Activated CD8-positive, alpha-beta memory T cell treated with anti-CD3 and anti-CD28 coated beads, Interleukin-2, amount 50 U/mL, for 1 hour (primary cell): ENCODE measurements at regions not wholly inside any gene's neighbourhood (a gene's known extent, or its start where the extent isn't known, plus 50 kb on each side); places are given as distances from the start of the nearest gene placed in this dataset.
"Not testable (repeated sequence)": the region's sequence is repeated elsewhere in the genome, so short reads cannot be mapped to it uniquely, and the experiment has no call there.

Experiments
- DNase-seq: peaks from one replicate; pipeline ENCODE4 v3.0.0-alpha.2; 2020; ENCODE audit errors: extremely low read depth

DNA sequence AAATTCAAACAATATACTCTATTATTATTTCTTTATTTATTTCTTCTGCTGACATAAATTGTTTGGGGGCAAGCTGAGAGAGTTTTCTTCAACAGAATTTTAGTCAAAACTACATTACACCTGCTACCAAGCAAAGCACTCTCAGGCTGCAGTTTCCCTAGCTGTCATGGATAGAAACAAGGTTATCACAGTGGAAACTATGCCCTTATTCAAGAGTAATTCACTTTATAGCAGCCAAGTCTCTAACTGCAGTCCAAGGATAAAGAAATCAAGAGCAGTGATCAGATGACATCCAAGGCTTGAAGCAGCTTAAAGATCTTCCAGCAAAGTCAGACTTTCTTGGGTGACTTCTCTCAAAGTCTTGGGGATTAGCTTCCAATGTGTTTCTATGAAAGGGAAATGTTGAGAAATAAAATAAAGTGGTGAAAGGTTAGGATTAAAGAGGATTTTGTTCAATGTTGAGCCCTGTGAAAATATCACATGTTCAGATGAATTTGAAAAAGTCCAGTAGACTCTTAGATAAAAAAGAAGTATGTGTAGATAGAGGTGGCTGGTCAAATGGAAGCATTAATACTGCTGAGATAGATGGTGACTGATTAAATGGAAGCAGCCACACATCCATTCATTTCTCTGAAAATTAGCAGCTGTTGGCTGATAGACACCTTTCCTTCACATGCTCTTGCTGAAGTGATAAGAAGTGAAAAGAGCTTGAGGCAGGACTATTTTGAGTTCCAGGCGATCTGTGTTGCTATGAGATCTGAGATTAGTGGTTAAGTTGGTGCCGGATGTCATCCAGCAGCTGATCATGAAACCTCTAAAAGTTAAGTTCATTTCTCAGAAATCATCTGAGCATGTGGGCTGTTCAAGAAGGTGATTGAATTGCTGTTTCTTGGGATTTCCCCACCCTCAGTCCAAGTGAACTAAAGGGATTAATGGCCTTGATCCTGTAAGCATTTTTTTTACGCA, 257.8 kb upstream of the BTG1 start:
- peak; percentile 30 for DNase-seq

DNA sequence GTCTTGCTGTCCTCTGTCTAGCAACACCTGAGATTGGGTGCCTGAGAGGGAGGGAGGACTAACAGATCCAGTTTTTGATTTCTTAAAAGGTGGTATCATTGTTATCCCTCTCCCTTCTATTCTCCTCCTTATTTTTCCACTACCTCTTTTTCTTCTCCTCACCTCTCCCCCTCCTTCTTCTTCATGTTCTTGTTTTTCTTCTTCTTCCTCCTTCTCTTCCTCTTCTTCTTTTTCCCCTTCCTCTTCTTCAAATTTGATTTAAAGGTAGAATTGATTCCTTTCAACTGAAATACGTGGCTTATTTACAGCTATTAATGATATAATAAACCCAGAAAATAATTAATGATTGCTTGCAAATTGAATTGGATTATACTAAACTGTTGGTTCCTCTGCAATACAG, 256.8 kb upstream of the BTG1 start:
- no peak for DNase-seq

DNA sequence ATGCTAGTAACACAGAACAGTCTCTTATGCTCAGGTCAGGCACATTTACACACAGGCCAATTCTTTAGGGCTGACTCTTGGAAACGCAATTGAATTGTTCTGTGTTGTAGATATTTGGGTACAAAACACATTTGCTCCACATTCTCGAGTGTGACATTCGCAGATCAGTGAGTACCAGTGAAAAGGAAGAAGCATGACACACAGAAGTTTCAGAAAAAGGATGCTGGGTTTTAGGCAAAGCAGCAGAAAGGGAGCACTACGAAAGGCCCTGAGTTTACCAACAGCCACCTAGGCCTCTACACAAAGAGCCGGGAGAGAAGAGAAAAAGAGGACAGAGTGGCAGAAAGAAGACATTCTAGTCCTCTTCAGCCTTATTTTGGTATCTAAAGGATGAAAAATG, 254.4 kb upstream of the BTG1 start:
- DNase-seq = no peak

DNA sequence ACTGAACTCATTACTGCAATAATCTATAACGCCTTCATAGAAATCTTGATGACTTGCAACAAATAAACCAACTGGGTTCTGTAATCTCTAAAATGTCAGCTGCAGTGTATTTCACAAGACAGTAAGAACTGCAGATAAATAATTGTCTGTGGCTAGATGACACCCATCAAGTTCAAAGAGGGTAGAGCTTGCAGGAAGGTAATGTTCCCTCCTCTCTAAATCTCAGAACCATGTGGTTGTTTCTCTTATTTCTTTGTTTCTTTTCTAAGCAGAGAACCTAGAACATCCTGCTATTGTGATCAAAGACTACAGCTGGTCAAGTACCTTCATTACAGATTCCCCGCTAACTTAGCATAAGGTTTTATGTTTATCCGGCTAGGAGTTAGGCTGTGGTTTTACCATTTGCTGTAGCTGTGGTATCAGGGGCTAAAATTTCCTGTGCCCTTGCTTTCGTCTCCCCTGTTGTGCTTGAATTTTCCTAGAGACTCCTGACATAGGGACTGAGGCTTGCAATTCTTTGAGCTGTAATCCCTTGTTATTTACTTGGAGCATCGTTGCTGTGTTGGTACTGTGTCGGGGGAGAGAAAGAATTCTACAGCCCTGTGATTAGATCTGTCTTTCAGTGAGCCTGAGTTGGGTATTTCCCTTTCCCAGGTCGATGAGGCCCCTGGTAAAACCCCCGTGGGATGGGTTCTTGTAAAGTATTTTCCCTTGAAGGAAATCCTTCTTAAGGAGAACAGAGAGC, 253.1 kb upstream of the BTG1 start:
- no peak for DNase-seq

DNA sequence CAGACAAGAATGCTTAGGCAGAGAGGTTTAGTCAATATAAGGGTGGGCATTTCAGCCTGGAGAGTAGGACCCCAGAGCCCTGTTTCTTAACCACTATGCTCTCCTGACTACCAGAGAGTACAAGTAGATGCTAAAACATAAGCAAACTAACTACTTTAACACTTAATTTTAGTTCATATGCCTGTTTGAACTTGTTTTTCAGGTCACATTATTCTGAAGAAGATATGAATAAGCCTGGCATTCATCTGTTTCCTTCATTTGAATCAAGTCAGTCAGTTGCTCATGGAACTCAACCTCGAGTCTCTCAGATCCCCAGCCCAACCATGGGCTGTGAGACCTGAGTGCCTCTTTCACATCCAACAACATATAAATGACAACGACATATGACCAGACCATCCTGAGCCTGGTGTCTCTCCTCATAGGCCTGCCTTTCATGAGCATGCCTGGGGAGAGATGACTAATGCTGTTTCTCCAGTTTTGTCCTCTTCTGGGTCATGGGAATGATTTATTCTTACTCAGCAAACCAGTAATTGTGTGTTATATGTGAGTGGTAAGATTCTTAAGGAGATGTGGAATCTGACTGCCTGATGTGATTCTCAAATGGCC, 251.1 kb upstream of the BTG1 start:
- DNase-seq = no peak

DNA sequence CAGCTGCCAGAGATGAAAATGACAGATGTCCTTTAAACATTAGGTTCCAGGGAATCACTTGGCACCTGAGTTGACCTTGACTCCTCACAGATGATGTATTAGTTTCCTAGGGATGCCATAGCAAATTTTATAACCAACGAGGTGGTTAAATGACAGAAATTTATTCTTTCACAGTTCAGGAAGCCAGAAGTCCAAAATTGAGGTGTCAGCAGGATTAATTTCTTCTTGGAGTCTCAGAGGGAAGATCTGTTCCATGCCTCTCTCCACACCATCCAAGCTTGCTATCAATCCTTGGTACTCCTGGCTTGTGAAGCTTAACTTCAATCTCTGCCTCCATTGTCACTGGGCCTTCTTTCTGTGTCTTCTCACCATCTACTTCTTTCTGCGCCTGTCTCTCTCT, 249.7 kb upstream of the BTG1 start:
- no peak for DNase-seq

DNA sequence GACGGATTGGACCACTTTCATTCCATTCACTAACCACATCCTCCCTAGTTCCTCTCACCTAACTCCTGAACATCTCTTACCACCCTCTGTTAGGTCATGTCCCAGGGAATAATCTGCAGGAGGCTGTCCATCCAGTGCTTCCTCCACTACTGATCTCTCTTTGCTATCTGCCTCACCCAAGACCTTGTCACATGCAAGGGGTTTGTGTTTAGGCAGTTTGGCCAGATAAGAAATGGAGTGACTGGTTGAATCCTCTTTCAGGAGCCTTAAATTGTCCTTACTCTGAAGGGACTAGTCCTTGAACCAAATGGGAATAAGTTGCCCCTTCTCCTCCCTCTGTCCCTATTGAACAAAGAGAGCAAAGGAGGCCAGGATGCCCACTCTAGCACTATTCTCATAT, 249.2 kb upstream of the BTG1 start:
- no peak for DNase-seq

DNA sequence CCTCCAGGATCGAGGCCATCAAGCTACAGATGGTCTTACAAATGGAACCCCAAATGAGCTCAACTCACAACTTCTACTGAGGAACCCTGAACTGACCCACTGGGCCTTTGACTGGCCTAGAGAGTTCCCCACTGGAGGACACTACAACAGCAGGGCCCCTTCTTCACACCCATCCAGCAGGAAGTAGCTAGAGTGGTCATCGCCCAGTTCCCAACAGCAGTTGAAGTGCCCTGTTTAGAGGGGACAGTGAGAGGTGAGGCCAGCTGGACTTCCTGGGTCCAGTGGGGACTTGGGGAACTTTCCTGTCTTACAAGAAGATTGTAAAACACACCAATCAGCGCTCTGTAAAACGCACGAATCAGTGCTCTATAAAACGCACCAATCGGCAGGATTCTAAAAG, 247.9 kb upstream of the BTG1 start:
- no peak for DNase-seq

DNA sequence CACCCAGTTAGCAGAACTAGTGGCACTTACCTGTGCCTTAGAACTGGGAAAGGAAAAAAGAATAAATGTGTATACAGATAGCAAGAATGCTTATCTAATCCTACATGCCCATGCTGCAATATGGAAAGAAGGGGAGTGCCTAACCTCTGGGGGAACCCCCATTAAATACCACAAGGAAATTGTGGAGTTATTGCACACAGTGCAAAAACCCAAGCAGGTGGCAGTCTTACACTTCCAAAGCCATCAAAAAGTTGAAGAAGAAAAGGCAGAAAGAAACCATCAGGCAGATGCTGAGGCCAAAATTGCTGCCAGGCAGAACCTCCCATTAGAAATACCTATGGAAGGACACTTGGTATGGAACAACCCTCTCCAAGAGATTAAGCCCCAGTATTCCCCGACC, 246.1 kb upstream of the BTG1 start:
- DNase-seq = not testable (repeated sequence)

DNA sequence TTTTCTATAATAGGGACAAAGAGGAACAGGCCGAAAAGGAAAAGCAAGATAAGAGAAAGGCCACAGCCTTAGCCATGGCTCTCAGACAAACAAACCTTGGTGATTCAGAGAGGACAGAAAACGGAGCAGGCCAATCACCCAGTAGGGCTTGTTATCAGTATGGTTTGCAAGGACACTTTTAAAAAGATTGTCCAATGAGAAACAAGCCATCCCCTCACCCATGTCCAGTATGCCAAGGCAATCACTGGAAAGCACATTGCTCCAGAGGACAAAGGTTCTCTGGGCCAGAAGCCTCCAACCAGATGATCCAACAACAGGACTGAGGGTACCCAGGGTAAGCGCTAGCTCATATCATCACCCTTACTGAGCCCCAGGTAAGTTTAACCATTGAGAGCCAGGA, 243.8 kb upstream of the BTG1 start:
- DNase-seq = no peak

DNA sequence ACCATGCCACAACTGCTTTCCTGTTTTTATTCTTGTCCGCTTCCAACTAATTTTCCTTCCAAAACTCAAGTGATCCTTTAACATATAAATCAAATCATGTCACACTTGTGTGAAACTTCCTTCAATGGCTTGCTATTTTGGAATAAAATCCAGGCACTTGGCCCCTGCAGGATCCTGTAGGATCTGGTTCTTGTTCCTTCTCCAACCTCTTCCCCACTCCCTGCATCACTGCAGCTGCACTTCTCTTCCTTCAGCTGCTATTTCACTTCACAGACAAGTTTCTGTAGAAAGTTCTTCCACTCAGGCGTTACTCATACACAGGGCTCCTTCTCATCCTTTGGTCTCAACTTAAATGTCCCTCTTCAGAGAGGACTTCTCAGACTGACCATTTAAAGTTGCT, 239.7 kb upstream of the BTG1 start:
- no peak for DNase-seq

DNA sequence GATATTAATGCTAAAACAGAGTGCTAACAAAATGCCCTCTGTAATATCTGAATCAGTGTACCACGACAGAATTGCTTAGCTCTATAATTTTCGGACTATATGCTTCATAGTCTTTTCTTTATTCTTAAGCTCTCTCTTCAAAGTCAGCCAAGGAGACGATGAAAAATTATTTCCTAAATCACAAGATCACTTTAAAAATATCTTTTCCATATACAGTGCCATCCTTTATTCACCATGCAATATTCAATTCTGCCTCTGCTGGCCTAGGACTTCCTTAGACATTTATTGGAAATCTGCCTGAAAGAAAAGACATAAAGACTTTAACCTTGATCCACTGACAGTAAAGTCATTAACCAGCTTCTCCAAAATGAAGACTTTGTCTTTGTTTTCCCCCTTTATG, 238.9 kb upstream of the BTG1 start:
- DNase-seq = no peak

DNA sequence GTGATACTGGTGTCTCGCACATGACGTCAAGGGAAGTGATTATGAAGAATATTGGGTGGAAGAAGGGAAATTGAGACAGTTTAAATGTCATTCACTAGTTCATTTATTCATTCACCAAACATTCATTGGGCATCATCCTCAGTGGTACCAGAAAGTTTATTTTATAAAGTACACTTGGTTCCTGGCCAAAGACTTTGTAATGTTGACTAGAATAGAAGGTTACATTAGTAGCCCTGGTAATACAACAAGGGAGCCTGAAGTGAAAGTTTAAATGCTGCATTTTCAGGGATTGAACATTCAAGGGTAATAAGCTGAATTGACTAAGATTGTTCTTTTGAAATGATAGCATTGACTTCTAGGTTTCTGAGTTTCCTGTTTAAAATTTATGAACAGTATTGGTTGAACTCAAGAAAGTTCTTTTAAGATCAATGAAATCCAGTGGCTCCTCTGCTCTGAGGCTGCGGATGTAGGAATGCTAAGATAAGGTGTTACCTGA, 236.8 kb upstream of the BTG1 start:
- no peak for DNase-seq

DNA sequence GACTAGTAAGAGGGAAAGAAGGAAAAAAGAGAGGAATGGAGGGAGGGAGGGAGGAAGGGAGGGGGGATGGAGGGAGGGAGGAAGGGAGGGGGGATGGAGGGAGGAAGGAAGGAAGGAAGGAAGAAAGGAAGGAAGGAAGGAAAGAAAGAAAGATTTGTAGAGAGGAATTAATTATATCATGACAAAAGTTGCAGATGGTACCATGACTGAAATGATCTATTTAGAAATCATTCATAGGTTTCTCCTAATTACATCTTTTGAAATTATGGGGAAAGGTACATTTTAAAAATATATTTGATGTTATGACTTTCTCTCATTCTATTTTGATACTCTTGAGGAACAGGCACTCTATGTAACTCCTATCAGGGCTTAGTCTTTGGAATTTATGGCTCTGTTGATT, 236.2 kb upstream of the BTG1 start:
- no peak for DNase-seq

DNA sequence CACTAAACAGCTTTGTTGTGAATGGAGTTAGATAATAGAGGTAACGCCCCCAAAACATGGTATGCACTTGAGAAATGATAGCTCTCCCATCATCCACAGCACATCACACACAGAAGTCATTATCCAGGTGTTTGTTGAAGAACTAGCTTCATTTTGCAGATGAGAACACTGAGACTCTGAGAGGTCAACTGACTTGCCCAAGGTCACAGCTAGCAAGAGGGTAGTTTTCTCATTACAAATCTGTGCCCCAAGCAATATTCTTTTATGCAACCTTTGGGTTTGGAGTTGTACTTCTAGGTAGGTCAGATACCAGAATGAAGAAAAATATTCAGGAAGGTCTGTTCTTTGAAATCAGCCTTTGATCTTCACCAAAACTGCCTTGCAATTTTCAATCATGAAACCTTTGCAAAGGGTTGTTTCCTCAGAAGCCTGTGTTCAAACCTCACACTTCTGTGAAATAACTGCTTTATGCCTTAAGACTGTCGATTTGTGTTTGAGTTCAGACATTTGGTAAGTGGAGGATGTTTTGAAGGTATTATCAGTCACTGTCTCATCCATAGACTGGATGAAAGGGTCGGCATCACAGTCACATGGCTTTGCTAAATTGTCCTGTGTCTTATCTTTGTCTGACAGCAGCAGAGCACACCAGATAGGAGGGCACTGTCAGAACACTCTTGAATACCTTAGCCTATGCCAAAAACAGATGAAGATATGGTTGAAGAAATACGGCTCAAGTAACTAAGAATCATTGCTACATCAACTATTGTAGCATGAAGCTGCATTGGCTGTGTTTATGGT, 233.2 kb upstream of the BTG1 start:
- DNase-seq = no peak

DNA sequence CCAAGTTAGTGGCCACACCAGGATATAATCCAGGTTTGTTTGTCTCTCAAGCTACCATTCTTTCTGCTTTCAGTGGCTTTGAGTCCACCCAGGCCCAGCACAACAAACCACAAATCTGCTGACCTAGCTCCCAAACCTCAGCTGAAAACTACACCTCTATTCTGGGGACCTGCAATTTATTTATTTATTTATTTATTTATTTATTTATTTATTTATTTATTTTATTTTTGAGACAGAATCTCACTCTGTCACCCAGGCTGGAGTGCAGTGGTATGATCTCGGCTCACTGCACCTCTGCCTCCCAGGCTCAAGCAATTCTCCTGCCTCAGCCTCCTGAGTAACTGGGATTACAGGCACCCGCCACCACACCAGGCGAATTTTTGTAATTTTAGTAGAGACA, 229.9 kb upstream of the BTG1 start:
- not testable (repeated sequence) for DNase-seq

DNA sequence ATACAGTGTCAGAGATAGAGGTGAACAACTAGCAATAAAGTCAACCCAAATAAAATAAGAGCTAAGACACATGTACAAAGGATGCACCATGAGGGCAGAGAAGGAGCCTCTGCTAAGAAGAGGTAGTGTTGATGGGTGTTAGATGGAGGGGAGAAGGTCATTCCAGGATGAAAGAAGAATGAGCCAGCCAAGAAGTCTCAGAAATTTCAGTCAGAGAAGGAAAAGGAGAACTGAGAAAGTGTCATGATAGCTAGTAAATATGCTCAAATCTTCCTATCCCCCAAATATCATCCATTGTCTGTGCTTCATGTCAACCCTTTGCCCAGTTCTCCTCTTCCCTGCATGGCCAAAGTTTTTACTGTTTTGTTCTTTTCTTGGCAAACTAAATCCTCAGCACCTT, 225.2 kb upstream of the BTG1 start:
- DNase-seq = no peak

DNA sequence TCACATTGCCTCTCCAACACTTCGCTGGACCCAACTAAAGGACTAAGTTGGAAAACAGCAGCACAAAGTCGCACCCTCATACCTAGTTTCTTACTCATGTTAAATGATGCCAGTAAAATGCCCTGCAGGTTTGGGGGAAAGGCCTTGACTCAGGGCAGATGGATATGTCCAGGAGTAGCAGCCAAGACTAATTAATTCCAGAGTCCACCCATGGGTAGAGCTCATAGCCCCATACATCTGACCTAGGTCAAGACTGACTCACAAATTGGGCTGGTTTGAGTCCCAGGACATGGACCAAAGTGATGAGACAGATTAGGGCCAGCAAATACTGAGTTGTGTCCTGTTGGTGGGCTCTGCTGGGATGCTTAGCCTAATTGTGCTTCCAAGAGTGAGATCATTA, 224.0 kb upstream of the BTG1 start:
- no peak for DNase-seq

DNA sequence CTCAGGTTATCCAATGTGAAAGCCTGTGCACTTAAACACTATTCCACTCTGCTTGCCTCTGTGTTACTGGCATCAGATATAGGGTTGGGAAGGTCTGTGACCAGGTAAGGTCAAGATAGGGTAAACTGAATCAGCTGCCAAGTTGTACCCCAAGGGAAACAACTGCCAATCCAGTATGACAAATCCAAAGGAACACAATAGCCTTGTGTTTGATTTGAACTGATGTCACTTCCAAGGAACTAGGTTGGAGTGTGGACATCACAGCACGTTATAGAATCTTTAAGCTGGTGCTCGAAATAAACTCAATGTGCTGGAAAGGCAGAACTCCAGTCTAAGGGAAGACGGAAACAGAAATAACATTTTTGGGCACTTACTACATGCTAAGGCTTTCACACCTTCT, 223.4 kb upstream of the BTG1 start:
- DNase-seq = no peak

DNA sequence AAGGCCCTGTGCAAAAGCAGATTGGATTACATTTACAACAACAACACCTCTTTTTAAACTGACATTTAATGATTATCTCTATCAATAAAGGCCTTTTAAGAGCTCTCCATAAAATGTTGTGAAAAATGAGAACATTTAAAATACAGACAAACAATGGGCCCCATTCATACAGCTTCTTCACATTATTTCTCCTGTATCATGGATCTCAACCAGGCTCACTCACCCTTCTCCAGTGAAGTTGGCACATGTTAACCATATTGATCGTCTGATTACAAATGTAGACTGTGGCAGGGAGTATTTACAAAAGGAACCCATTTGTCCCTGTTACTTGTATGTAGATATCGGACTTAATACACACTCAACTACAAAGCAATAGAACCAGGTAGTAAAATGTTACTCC, 220.2 kb upstream of the BTG1 start:
- no peak for DNase-seq

DNA sequence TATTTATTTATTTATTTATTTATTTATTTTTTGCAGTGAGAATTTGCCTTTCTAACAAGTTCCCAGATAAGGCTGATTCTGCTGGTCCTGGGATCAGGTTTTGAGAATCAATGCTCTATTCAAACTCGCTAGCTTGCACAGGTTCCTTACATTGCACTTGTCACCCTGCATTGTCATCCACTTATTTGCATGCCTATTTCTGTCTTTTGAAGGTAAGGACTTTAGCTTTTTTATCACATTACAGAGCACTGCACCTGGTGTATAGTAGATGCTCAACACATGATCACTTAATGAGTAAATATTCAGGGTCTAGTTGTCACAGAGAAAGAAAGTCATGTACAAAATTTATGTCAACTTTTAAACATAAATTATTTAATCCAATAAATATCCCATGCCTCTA, 219.7 kb upstream of the BTG1 start:
- no peak for DNase-seq
